ENCODE measurements at regions not wholly inside any gene's neighbourhood (a gene's known extent, or its start where the extent isn't known, plus 50 kb on each side); places are given as distances from the start of the nearest gene placed in this dataset.
"Not testable (repeated sequence)": the region's sequence is repeated elsewhere in the genome, so short reads cannot be mapped to it uniquely, and the experiment has no call there.

- DNase-seq (ENCODE audit: low read depth in 2 of 2) = no peak
Observed at GRCh38 chr2:192484903-192485302, 290.2 kb upstream of the TMEFF2 start.

- DNase-seq (ENCODE audit: low read depth in 2 of 2) = no peak
Observed at GRCh38 chr2:192480984-192481383, 286.3 kb upstream of the TMEFF2 start.

- no peak for DNase-seq (ENCODE audit: low read depth in 2 of 2)
Observed at GRCh38 chr2:192473331-192473730, 278.6 kb upstream of the TMEFF2 start.

GRCh38 chr2:192471982-192472381 is 277.2 kb upstream of the TMEFF2 start:
- no peak for DNase-seq (ENCODE audit: low read depth in 2 of 2)

GRCh38 chr2:192469612-192470011 is 274.9 kb upstream of the TMEFF2 start:
- no peak for DNase-seq (ENCODE audit: low read depth in 2 of 2)

- DNase-seq (ENCODE audit: low read depth in 2 of 2) = no peak
Observed at GRCh38 chr2:192467953-192468660, 273.4 kb upstream of the TMEFF2 start.

GRCh38 chr2:192465141-192465540 is 270.4 kb upstream of the TMEFF2 start:
- no peak for DNase-seq (ENCODE audit: low read depth in 2 of 2)

GRCh38 chr2:192459422-192459821 is 264.7 kb upstream of the TMEFF2 start:
- DNase-seq (ENCODE audit: low read depth in 2 of 2) = no peak

GRCh38 chr2:192448881-192449280 is 254.1 kb upstream of the TMEFF2 start:
- DNase-seq (ENCODE audit: low read depth in 2 of 2) = no peak

GRCh38 chr2:192444286-192444838 is 249.6 kb upstream of the TMEFF2 start:
- no peak for DNase-seq (ENCODE audit: low read depth in 2 of 2)

GRCh38 chr2:192443831-192444230 is 249.1 kb upstream of the TMEFF2 start:
- no peak for DNase-seq (ENCODE audit: low read depth in 2 of 2)

GRCh38 chr2:192438239-192438638 is 243.5 kb upstream of the TMEFF2 start:
- no peak for DNase-seq (ENCODE audit: low read depth in 2 of 2)

- DNase-seq (ENCODE audit: low read depth in 2 of 2) = no peak
Observed at GRCh38 chr2:192437653-192438052, 242.9 kb upstream of the TMEFF2 start.

- DNase-seq (ENCODE audit: low read depth in 2 of 2) = no peak
Observed at GRCh38 chr2:192424243-192424642, 229.5 kb upstream of the TMEFF2 start.

GRCh38 chr2:192419786-192420185 is 225.1 kb upstream of the TMEFF2 start:
- DNase-seq (ENCODE audit: low read depth in 2 of 2) = no peak

GRCh38 chr2:192416060-192416459 is 221.3 kb upstream of the TMEFF2 start:
- DNase-seq (ENCODE audit: low read depth in 2 of 2) = no peak

GRCh38 chr2:192414794-192415193 is 220.1 kb upstream of the TMEFF2 start:
- no peak for DNase-seq (ENCODE audit: low read depth in 2 of 2)

- DNase-seq (ENCODE audit: low read depth in 2 of 2) = no peak
Observed at GRCh38 chr2:192413812-192414681, 219.3 kb upstream of the TMEFF2 start.

GRCh38 chr2:192412866-192413265 is 218.1 kb upstream of the TMEFF2 start:
- DNase-seq (ENCODE audit: low read depth in 2 of 2) = not testable (repeated sequence)

GRCh38 chr2:192412394-192412793 is 217.7 kb upstream of the TMEFF2 start:
- no peak for DNase-seq (ENCODE audit: low read depth in 2 of 2)

GRCh38 chr2:192411755-192412154 is 217.0 kb upstream of the TMEFF2 start:
- DNase-seq (ENCODE audit: low read depth in 2 of 2) = no peak

- DNase-seq (ENCODE audit: low read depth in 2 of 2) = no peak
Observed at GRCh38 chr2:192410319-192410718, 215.6 kb upstream of the TMEFF2 start.

GRCh38 chr2:192407692-192408091 is 213.0 kb upstream of the TMEFF2 start:
- DNase-seq (ENCODE audit: low read depth in 2 of 2) = no peak
